Activated naive CD4-positive, alpha-beta T cell treated with anti-CD3 and anti-CD28 coated beads, Interleukin-2, amount 50 U/mL, for 16 hours (primary cell): ENCODE measurements at regions not wholly inside any gene's neighbourhood (a gene's known extent, or its start where the extent isn't known, plus 50 kb on each side); places are given as distances from the start of the nearest gene placed in this dataset.
"Not testable (repeated sequence)": the region's sequence is repeated elsewhere in the genome, so short reads cannot be mapped to it uniquely, and the experiment has no call there.

ENCODE experiments used
- DNase-seq: peaks from one replicate; pipeline ENCODE4 v3.0.0-alpha.2; 2020

DNA sequence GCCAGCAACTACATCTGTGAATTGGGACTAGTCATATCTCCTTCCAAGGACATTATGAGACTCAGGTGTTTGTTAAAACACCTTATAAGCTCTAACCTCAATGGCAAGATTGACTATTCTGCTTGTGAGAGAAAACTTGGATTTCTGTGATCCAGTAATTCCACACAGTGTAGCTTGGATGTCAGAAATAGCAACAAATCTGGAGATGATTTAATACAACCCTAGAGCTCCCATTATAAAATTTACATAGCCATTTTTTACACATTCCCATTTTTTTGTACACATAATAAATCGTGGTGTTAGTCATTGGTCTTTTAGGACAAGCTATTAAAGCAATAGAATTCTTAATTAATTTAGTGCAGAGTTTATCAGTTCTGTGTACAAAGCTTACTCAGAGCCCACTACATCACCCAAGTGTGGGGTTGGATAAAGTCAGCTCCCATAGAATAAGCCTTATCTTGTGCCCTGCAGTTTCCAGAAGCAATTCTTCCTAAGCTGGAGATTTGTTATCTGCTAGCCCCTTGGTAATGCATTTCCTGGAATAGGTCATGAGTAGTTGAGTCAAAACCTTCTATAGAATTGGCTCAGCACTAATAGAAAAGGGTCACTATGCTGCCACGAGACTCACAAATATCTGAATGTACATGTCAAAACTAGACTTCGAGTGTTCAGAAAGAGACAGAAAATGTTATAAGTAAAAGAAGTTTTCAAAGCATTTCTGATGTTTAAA is 434.0 kb upstream of the RUNX1 start:
- no peak for DNase-seq

DNA sequence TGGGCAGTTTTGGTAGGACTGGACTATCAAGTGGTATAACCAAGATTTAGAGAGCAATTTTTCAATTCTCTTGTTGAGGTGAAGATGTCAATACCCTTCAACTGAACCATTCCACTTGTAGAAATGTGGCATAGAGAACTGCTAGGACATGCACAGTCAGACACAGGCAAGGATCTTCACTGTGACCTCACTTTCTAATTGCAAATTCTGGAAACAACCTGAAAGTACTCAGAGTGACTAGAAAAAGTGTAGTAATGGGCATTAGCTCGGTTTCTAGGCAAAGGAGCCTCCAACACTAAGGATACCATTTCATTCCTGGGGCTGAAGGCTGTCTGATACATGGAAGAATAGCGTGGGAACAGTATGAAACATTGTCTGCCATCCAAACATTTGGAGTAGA is 433.0 kb upstream of the RUNX1 start:
- DNase-seq = no peak

DNA sequence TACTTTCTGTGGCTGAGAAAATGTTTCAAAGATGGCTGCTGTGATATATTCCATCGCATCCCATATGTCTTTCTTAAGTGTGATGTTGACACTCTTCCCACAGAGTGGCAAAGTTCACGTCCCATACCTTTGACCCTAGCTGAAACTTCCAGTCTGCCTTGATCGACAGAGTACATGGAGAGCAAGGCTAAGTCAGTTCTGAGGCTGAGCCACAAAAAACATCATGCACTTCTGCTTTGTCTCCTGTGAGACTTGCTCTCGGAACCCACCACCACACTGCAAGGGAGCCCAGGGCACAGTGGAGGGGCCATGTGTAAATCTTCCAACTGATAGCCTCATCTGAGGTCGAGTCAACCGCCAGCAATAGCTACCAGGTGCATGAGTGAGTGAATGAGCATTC is 431.9 kb upstream of the RUNX1 start:
- DNase-seq = no peak

DNA sequence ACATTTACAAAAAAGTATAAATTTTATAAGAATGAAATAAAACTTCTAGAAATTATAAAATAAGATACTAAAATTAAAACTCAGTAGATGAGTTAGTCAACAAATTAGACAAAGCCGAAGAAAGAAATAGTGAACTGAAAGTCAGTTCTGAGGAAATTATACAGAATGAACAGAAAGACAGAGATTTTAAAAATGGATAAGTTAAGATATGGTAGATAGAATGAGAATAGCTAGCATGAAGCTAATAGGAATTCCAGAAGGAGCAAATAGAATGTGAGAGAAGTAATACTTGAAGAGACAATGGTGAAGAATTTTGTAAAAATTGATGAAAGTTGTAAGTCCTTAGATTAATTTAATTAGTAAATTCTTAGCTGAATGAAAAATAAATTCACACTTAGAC is 430.4 kb upstream of the RUNX1 start:
- DNase-seq = no peak

DNA sequence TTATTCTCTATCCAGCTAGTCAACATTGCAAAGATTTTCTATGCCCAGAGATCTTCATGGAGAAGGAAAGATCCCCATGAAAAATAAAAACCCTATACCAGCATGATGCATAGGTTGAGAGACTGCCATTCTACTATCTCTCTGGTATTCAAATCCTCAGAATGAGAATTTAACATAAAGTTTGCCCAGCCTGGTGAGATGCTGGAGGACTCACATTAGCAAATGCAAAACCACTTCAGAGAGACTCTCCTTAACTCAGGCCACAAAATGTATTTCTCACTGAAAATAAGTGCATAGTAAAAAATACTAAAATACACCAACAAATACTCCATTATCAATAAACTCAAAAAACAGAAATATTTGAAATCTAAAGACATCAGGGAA is 430.0 kb upstream of the RUNX1 start:
- no peak for DNase-seq

DNA sequence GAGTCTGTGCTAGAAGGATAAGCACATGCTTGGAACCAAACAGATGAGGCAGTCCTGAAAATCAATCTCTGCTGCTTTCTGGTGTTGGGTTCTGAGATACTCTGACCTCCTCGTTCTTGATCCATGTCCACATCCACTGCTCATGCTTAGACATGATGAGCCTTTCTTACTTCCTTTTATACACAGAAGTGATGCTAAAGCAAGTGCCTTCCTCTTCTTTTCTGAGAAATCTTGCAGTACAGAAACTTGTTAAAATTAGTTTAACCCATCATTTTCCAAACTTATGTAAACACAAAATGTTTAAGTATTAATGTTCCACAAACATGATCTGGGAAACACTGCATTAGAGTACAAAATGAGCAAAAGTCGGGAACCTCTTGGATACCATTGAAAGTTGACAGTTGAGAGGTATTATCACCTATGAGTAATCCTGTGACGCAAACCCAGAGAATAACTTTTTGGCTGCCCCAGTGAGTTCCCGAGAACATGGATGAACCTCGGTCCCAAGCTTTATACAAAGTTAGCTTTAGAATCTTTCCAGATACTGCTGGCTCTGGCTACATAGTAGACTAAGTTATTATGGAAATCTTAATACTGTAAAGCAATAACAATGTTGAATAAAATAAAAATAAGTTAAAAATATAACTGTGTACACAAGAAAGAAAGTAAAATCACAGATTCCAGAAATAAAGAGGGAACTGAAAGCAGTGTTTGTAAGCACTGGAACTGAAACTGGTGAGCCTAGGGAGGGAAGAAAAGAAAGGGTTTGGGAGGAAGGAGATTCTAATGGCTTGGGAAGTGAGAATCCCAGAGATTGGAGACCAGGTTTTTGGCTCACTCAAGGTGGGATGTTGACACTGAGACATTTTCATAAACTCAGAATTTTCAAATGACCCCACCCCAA is 429.3 kb upstream of the RUNX1 start:
- no peak for DNase-seq

DNA sequence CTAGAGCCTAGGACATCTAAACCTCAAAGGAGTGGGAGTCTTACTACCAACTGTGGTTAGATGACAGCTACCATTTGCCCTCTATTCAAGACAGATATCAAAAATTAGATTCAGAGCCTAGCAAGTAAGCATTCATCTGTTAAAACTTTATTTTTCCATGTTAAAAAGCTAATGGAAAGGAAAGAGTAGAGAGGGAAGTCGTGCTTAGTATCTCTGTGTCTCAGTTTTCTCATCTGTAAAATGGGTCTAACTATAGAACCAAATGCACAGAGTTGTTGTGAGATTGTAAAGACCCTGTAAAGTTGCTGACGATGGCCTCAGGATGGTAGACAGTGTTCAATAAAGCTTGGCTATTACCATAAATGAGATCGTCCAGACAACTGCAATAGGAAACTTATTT is 428.5 kb upstream of the RUNX1 start:
- no peak for DNase-seq

DNA sequence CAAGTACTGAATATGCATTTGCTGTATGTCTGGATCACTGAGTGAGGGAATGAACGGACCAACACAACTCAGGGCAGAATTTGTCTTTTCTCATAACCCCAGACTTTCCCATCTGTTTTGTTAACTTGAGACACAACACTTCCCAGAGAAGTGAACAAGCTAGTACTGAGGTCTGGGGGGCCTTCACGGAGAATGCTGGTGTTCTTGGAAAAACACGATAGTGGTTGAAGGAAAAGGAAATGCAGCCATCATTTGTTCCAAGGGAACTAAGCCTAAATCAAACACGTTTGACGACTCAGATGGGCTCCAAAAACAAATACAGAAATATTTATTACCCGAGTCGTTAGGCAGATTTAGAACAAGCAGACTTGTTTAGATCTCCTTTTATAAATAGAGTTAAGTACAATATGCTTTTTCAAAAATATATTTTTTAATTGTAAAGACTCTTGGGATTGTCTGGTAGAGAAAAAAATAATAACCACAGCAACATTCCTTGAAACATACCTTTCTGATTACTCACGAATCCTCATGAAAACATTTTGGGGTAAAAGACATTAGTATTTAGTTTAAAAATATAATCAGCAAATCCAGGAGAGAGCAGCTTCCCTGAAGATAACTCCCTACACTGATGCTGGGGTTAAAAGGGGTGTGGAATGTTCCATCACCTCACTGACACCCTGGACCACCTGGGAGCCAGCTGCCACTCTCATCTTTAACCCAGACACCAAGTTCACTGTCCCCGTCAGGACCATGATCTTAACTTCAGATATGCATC is 427.7 kb upstream of the RUNX1 start:
- no peak for DNase-seq

DNA sequence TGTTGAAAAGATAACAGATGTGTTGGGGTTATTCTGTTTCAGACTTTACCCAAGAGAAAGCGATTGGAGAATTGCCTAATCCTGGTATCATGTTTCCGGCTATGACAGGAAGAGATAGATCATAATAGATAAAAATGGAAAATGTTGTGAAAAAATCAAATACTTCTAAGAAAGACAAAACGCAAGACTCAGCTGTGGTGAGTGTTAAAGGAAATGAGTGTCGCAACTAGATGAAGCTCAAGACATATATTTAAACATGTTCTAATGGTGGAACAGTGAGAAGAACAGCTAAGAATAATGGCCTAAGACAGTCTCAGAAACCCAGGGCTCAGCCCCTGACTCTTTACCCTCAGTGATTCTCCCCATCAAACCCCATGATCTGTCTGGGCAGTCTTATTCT is 426.7 kb upstream of the RUNX1 start:
- DNase-seq = no peak

DNA sequence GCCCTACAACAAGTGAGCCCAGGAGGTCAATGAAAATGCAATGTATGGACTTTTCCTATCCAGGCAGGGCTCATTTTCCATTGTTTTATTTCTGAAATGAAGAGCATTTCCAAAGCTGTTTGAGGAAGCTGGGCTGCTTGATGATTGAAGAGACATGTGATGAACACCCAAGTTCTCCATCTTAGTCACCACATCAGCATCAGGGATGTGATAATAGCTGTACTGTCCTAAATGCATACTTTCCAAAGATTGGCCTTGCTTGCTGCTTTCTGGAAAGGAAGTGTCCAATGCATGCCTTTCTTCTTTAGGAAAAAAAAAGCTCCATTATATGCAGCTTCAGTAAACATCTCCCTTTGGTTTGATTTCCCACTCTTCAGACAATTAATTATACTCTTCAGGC is 425.9 kb upstream of the RUNX1 start:
- no peak for DNase-seq

DNA sequence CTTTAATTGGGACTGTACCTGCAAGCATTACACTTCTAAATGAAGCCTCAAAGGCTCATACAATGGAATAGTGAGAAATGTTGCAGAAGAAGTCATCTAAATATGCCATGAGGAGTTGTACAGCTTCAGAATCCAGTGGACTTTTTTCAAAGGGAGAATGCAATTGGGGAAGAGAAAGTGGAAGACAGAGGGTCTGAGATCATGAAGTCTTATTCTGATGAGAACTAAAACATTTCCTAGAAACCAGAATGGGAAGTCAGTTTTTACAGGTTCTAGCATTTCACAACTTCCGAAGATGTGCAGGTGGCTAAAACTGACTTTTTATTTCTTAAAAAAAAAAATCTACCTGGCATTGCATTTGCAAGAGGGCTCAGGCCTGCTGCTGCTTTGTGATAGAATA is 424.4 kb upstream of the RUNX1 start:
- no peak for DNase-seq

DNA sequence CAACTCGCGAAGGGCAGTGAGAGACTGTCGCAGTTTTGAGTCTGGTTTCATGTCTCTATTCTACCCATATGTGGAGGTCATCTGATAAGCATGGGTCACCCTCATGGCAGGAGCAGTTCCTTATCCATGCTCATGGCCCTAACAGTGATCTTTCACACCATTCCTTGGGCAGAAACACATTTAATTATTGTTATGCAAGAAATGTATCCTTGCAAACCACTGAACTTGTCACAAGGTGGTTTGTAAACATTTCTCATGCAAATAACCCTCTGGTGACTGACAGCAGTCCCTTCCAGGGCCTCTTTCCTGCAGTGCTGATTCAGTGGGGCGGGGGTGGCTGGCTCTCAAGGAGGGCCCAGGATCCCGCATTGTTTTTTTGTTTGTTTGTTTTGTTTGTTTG is 421.4 kb upstream of the RUNX1 start:
- DNase-seq = no peak

DNA sequence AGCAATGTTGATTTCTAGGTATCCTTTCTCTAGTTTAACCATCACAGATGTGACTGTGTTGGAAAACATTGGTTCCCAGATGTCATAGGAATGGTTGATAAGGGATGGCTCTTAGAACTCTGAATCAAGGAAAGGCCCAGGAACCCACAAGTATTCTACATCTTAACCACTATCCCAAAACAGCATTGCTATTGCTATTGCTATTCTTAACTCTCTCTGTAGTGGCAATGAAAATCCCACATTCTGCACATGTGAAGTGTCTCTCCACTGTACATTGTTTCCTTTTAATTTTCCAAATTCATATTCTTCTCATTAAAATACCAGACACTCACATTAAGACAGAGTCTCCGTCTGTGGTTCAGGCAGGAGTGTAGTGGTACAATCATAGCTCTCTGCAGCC is 420.4 kb upstream of the RUNX1 start:
- no peak for DNase-seq

DNA sequence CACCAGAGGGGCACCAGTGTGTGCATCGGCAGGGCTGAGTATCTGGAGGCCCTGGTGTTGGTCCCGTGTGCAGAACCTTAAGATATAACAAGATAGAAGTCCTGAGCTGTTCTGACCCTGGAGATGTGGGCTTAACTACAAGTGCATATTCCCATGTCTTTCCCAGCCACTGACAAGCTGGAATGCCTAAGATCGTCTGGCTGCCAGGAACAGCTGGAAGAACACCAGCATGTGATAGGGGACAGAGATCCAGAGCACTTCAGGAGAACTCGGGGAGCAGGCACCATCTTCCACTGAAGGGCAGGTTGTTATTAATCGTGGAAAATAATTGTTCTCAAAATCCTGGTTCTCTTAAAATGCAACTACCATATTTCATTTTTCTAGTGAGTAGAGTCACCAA is 419.9 kb upstream of the RUNX1 start:
- no peak for DNase-seq

DNA sequence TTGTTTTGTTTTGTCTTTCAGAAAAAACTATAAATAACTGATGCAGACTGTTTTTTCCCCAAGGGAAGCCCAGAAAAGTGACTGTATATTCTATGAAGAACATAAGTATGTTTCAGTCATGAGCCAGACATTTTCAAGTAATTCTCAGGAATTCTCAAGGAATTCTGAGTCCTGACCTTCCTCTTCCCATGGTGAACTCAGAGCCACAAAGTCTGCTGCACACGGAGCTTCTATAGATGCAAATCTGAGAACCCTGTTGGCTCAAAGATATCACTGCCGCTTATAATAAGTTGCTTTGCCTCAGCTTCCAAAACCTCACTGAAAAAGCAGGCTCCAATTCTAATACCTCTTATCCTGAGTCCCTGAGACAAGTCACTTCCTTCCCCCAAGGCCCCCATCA is 418.5 kb upstream of the RUNX1 start:
- DNase-seq = no peak

DNA sequence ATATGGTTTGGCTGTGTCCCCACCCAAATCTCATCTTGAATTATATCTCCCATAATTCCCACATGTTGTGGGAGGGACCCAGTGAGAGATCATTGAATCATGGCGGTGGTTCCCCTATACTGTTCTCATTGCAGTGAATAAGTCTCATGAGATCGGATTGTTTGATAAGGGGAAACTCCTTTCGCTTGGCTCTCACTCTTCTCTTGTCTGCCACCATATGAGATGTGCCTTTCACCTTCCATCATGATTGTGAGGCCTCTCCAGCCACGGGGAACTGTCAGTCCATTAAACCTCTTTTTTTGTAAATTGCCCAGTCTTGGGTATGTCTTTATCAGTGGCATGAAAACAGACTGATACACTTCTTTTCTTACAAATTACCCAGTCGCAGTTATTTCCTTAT is 417.6 kb upstream of the RUNX1 start:
- DNase-seq = not testable (repeated sequence)

DNA sequence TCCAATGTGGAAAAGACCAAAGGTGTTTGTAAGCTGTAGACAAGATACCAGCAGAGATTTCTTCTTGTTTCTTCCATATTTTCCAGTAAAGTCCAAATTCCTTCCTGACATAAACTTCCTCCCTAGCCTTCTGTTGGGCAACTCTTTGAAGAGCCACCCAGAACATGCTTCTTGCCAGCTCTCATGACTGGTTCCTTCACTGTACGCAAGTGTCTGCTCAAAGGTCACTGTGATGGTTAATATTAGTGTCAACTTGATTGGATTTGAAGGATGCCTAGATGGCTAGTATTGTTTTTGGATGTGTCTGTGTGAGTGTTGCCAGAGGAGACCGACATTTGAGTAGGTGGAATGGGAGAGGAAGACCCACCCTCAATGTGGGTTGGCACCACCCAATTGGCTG is 416.6 kb upstream of the RUNX1 start:
- no peak for DNase-seq

DNA sequence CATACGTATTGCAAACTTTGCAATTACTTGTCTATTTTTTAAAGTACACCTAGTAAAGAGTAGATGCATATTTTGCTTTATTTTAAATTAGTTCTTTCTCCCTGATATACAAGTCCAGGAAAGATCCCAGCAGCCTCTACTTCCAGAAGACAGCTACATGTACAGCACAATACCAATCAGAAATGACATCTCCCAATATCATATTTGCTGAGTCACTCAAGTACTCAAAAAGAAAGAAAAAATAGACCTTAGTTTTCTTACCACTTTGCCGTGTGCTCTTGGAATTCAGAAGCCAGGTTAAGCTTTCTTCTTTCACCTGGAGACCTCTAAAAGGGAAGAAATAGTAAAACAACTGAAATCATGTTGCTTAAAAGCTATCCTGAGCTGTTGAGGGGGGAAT is 412.6 kb upstream of the RUNX1 start:
- DNase-seq = no peak

DNA sequence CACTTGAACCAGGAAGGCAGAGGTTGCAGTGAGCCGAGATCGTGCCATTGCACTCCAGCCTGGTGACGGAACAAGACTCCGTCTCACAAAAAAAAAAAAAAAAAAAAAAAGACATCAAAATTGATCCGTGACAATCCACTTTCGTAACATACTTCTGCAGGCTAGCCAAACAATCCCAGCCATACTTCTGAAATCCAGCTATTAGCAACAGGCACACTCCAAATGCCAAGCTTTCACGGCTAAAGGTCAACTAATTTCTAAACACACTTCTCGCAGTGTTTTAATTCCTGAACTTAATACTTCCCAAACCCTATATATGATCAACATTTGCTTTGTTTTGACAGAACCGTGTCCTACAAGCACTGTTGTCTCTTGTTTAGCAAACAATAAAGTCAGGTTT is 411.3 kb upstream of the RUNX1 start:
- no peak for DNase-seq

DNA sequence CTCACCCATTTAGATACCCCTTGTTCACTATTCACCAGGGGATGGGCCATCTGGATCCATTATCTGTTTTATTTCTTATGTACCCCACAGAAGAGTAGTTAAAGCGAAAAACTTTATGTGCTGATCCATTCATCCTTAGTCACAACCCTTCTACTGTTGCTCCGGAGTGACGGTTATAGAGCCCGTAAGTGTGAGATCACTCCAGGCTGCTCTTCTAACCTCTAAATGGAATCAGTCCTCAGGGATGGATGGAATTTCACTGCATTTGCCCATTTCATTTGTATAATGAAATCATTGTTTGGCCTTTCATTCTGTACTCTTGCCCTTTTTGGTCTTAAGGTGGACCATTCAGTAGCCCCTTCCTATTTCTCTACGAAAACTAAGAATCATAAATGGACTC is 409.3 kb upstream of the RUNX1 start:
- no peak for DNase-seq

DNA sequence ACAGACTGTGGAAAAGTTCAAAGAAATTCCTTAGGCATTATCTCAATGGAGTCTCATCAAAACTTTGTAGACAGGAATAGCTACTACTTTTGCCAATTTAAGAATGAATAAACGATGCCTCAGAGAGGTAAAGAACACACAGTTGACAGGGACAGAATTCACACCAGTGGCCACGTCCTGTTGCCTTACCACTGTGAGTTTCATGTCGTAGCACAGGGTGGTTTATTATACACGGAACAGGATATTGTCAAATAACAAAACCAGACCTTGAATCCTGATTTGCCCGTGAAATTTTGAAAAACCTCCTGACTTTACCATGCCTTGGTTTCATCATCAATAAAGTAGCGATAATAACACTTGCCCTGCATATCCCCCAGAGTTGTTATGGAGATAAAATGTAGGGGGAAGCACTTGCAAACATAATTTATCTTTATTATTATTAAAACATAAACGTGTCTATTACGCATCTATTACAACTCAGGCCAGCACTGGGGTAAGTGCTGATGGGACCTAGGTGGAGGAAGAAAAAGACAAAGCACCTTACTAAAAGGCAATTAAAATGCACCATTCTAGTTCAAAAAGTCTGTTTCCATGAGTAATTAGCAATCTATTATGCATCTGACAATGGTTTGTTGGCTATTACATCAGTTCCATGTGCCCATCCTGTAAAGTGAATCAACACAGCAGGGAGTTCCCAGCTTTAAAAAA is 408.1 kb upstream of the RUNX1 start:
- no peak for DNase-seq

DNA sequence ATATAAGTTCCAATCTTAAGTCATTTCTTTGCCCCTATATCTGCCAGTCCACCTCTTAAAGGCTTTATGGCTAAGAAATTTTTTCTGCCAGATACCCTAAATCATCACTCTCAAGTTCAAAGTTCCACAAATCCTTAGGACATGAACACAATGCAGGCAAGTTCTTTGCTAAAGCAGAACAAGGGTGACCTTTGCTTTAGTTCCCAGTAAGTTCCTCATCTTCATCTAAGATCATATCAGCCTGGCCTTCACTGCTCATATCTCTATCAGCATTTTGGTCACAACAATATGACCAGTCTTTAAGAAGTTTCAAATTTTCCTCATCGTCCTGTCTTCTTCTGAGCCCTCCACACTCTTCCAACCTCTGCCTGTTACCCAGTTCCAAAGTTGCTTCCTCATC is 402.2 kb upstream of the RUNX1 start:
- DNase-seq = no peak

DNA sequence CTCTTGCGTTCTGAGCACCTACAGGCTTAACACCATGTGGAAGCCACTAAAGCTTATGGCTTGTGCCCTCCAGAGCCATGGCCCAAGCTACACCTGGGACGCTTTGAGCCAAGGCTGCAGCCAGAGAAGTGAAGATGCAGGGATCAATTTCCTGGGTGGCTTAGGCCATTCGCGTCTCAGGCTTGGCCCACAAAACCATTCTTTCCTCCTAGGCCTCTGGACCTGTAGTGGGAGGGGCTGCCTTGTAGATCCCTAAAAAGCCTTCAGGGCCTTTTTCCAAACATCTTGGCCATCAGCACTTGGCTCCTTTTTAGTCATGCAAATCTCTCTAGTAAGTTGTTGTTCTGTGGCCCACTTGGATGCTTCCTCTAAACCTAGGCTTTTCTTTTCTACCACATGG is 401.7 kb upstream of the RUNX1 start:
- DNase-seq = no peak
